HT1080 (cell line): ENCODE measurements at regions not wholly inside any gene's neighbourhood (a gene's known extent, or its start where the extent isn't known, plus 50 kb on each side); places are given as distances from the start of the nearest gene placed in this dataset.
"Not testable (repeated sequence)": the region's sequence is repeated elsewhere in the genome, so short reads cannot be mapped to it uniquely, and the experiment has no call there.

Experiments used
- DNase-seq: peaks from one replicate; pipeline ENCODE4 v3.0.0-alpha.2; 2015; ENCODE audit warnings: low read depth

DNA sequence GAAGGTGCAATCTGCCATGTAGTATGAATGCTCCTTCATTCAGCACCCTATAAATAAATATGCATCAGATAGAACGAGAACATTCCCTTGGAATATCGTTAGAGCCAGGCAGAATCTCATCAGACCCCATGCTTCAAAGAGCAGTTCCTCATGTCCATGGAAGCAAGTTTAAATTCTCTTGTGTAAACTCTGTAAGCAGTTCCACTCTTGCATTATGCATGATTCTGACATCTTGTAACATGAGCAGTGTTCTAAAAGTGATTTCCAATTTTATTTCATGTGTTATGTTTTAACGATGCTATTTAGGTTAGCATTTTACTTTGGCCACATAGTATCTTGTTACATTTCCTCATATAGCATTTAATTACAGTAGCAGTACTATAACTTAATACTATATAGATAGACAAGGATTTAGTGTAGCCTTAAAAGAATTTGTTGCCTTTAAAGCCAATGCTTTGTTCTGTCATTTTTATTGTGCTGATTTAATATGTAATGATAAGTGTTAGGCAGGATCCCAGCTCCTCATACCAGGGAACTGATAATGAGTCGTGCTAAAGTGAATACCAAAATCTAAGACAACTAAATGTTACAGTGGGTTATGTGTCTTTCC, 161.2 kb upstream of the NECTIN3 start:
- DNase-seq = no peak

DNA sequence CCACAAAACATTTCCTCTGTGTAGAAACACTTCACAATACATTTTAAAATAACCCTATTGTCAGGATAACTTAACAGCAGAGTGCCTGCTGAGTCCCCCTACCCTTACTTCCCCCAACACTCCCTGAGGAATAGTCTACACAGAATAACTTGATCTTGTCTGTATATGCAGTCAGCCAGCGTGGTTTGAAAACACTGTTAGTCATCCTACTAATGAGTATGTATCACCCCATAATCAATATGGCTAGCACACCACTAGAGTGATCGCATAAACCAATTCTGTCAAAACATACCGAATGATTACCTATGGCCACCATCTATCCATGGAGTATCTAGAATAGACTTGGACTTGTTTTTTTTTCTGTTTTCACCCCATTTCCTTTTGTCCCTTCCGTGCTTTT, 152.7 kb upstream of the NECTIN3 start:
- no peak for DNase-seq

GRCh38 chr3:110925798-110926197, 145.8 kb upstream of the NECTIN3 start:
- no peak for DNase-seq

DNA sequence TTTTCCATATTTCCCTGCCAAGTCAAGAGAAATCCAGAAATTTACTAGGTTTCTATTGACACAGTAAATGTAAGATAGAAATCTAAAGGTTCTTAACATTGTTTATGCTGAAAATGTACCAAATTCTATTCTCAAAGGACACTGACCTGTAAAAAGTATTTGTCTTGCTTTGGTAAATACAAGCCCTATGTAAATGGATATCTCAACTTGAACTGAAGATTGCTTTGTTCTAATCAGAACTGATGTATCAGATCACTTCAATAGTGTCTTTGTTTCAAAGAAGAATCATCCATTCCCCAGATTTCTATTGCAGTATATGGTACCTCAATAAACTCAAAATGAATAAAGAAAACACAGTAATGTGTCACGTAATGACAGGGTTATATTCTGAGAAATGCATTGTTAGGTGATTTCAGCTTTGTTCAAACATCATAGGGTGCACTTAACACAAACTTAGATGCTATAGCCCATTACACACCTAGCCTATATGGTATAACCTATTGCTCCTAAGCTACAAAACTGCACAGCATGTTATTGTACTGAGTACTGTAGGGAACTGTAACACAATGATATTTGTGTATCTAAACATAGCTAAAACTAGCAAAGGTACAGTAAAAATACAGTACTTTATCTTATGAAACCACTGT, 143.5 kb upstream of the NECTIN3 start:
- no peak for DNase-seq

DNA sequence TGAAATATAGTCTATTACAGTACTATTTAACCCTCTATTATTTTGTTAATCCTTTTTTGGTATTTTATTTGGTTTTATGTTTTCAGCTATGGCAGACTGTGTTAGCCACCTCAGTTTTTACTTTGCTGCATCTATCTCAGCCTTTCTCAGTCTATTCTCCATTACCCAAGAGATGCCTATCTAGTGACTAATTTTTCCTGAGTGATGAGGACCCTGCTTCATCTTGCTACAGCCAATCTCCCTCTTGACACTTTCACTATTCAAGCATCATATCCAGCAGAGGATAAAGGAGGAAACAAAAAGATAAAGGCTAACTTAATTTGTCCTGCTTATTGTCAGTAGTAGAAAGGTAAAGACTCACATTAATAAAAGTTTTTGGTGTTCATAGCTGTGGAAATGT, 141.8 kb upstream of the NECTIN3 start:
- peak; percentile 25 for DNase-seq

GRCh38 chr3:110932567-110932966, 139.0 kb upstream of the NECTIN3 start:
- no peak for DNase-seq

- no peak for DNase-seq
Observed at GRCh38 chr3:110933821-110934426, 137.7 kb upstream of the NECTIN3 start.

GRCh38 chr3:110938629-110939028, 133.0 kb upstream of the NECTIN3 start:
- DNase-seq = no peak

DNA sequence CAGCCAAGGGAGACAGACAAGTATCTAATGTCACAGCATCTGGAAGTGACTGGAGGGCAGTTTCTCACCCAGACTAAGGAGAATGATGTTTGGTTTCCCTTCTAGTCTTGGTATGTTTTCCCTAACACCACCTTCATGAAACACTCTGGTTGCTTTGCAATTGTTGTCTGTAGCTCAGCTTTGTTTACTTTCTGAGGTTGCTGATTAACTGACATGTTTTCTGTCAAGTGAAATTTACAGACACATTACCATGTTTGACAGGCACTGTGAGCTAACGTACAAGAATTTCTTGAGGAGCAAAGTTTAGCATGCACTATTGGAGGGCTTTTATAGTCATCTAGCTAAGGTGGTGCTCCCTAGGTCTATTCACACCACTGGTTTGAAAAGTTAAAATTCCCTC, 131.6 kb upstream of the NECTIN3 start:
- DNase-seq = no peak

GRCh38 chr3:110944782-110945181, 126.8 kb upstream of the NECTIN3 start:
- no peak for DNase-seq

DNA sequence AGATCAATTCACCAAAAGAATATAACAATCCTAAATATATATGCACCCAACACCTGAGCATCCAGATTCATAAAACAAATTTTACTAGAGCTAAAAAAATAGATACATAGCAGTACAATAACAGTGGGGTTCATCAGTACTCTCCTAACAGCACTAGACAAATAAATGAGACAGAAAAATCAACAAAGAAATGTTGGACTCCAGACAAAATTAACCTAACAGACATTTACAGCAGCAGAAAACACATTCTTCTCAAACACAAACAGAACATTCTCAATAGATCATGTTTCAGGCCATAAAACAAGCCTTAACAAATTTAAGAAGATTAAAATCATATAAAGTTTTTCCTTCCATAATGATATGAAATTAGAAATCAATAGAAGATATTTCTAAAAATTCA, 124.8 kb upstream of the NECTIN3 start:
- no peak for DNase-seq

DNA sequence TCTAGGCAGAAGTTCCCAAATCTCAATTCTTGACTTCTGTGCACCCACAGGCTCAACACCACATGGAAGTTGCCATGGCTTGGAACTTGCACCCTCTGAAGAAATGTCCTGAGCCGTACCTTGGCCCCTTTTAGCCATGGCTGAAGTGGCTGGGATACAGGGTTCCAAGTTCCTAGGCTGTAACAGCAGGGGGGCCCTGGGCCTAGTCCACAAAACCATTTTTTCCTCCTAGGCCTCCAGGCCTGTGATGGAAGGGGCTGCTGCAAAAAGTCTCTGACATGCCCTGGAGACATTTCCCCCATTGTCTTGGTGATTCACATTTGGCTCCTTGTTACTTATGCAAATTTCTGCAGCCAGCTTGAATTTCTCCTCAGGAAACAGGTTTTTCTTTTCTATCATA, 122.4 kb upstream of the NECTIN3 start:
- not testable (repeated sequence) for DNase-seq

DNA sequence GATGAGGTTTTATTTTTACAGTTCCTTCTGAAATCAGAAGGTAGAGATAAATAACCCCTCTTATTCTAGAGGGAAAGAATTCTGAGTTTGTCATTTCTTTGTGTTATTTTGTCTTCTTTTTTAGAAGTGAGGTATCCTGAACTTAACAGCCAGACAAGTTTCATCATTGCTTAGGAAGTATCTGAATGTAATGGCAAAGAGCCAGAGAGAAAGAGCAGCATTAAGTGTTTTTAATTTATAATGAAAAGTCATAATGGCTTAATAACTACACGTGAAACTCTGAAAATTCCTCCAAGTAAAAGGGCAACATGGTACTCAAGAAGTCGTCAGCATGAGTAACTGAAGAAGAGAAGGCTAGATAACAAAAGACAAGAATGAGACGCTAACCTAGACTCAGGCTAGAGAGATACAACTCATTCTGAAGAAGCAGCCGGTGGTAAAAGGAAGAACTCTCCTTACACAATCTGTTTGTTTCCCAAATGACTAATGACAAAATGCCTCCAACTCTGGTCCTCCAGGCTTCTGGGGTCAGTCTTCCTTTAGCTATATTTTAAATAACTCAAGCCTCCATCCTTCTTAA, 116.2 kb upstream of the NECTIN3 start:
- DNase-seq = peak; percentile 27

DNA sequence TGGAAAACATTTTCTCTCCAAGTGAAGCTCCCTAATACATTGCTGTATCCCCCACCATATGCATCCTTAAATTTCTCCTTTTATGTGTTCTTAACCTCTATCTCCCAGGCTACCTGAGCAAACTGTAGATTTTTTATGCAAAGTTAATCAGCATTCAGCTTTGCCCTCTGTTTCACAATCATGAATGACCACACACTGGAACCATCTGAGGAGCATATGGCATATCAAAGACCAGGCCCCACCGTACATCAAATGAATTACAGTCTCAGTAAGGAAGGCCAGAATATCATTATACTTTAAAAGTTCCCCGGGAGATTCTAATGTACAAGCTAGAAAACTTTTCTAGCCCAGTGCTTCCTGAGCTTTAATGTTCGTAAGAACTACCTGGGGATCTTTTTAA, 115.5 kb upstream of the NECTIN3 start:
- no peak for DNase-seq

- DNase-seq = no peak
Observed at GRCh38 chr3:110957247-110958025, 114.2 kb upstream of the NECTIN3 start.

GRCh38 chr3:110958313-110959147, 113.1 kb upstream of the NECTIN3 start:
- DNase-seq = no peak

DNA sequence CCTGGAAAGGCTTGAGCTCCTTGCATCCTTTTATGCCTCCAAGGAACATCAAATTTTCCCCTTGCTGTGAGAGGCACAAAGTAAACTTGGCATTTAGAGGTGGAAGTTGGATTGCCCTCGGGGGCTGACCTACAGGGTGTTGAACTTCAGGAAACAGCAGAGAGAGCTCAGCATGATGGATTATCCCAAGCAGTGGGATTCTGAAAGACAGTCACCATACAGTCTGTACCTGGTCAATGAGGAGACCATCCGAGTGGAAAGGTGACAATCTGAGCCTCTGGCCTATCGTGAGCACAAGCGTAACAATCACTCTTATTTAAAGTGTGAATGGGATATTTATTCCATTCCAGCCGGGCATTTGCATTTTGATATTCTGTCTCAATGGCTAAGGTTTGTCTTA, 105.6 kb upstream of the NECTIN3 start:
- no peak for DNase-seq

DNA sequence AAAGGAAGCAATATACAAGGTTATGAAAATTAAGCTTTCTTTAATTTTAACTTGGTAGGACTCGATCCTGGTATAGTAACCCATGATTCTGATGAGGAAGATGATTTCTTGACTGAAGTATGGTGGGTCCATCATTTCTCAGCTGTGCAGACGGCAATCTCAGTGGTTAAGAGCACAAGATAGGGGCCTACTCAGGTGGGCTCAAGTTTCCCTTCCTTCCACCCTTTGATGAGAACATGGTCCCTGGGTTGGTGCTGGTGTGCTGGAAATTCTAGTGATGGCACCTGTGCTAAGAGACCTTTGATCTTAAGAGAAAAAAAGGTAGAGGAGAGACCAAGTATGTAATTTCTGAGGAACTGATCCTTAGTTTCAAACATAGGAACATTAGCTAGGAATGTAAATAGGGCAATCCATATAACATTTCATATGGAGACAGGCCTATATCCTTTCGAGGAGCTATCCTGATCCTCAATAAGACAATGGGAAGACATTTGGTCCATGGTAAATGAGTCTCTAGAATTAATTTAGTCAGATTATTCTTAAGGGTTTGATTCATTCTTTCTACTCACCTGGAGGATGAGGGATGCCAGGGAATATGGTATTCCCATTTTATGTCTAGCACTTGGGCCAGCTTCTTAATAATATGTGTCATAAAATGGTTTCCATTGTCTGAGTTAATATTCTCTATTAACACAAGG, 104.5 kb upstream of the NECTIN3 start:
- no peak for DNase-seq

GRCh38 chr3:110968076-110968475, 103.5 kb upstream of the NECTIN3 start:
- no peak for DNase-seq
